Thyroid gland (tissue), 4 donors: ENCODE measurements at regions not wholly inside any gene's neighbourhood (a gene's known extent, or its start where the extent isn't known, plus 50 kb on each side); places are given as distances from the start of the nearest gene placed in this dataset.
A peak's percentile ranks its signal among the peaks of the same experiment; 100 is the strongest.

Experiments
- DNase-seq, 2 donors: peaks; one replicate each; pipeline ENCODE4 v3.0.0-alpha.2; 2019
- H3K27ac ChIP-seq, 3 donors: fragments of 200-600 bp; sonication (generic); 1 replicate in 2 of 3; 2 replicates in 1 of 3; pipeline ENCODE4 v1.5.1; 2016 to 2019; ENCODE audit warnings: mild to moderate bottlenecking in 1 of 3, moderate library complexity in 1 of 3
- H3K27me3 ChIP-seq: fragments of 200-600 bp; sonication (generic); one replicate; pipeline ENCODE4 v1.5.1; 2019
- H3K36me3 ChIP-seq, 2 donors: fragments of 200-600 bp; sonication (generic); one replicate each; pipeline ENCODE4 v1.5.1; 2016 to 2019
- H3K4me1 ChIP-seq, 2 donors: fragments of 200-600 bp; sonication (generic); one replicate each; pipeline ENCODE4 v1.5.1; 2017 to 2019
- H3K4me3 ChIP-seq, 3 donors: fragments of 200-600 bp; sonication (generic); replicated peaks in 1 of 3; 1 replicate in 2 of 3; 2 replicates in 1 of 3; pipeline ENCODE4 v1.5.1; 2016; ENCODE audit warnings: mild to moderate bottlenecking in 1 of 3
- H3K9me3 ChIP-seq: fragments of 200-600 bp; sonication (generic); one replicate; pipeline ENCODE4 v1.5.1; 2017
- CTCF ChIP-seq, 6 experiments: fragments of 200-600 bp in 3 of 6; fragments of 450-650 bp in 3 of 6; sonication (generic) in 3 of 6; IDR thresholded peaks; one replicate each; pipeline ENCODE4 v1.5.1; 2016 to 2019; ENCODE audit warnings: antibody characterized with exemption in 6 of 6, mild to moderate bottlenecking in 2 of 6, inconsistent platforms in 1 of 6, moderate library complexity in 1 of 6
- POLR2A ChIP-seq, 2 donors: fragments of 450-650 bp; IDR thresholded peaks; one replicate each; pipeline ENCODE4 v1.6.1; 2017; ENCODE audit warnings: antibody characterized with exemption in 2 of 2, mild to moderate bottlenecking in 2 of 2, moderate library complexity in 1 of 2
- WGBS, 2 donors: methylation state at CpG; one replicate each; pipeline ENCODE4 v1.1.5; 2017; 5-methylcytosine and 5-hydroxymethylcytosine counted together
- intact Hi-C: fragments of 100-400 bp; cut with DNase I; formaldehyde crosslinking; loops from one replicate; pipeline ENCODE4 v1.15.1; 2023

- H3K27ac ChIP-seq = no peak overlapping the region
- intact Hi-C loops = no loop called here
- no peak overlapping the region for H3K4me3 ChIP-seq
- 82 to 93% methylated on average over 3 of the region's 3 CpGs for WGBS, 2 donors
- DNase-seq = no peak
- TF ChIP-seq POLR2A (IDR thresholded peaks at IDR 0.05) (no peak), CTCF (IDR thresholded peaks at IDR 0.05) (no peak)
- H3K27me3 ChIP-seq = no peaks in the 10 kb centered on the region
- H3K4me1 ChIP-seq = peaks cover 0 to 5% of the 10 kb centered on the region in 2 donors
- H3K36me3 ChIP-seq = no peaks in the 10 kb centered on the region
- H3K9me3 ChIP-seq = no peaks in the 10 kb centered on the region
These were observed 224.2 kb downstream of the BCL11A start for GRCh38 chr2:60329225-60329624.

GRCh38 chr2:60324536-60324935, 228.9 kb downstream of the BCL11A start:
- no peaks in the 10 kb centered on the region for H3K27me3 ChIP-seq
- H3K27ac ChIP-seq = no peak overlapping the region
- no peak overlapping the region for H3K4me3 ChIP-seq
- intact Hi-C loops = no loop called here
- H3K36me3 ChIP-seq = no peaks in the 10 kb centered on the region
- DNase-seq = no peak
- WGBS, 2 donors = 85 to 87% methylated on average over 5 of the region's 5 CpGs
- H3K4me1 ChIP-seq = no peaks in the 10 kb centered on the region
- TF ChIP-seq CTCF (IDR thresholded peaks at IDR 0.05) (no peak), POLR2A (IDR thresholded peaks at IDR 0.05) (no peak)
- H3K9me3 ChIP-seq = no peaks in the 10 kb centered on the region

- WGBS, 2 donors = 88 to 92% methylated on average over 14 of the region's 14 CpGs
- Histone ChIP-seq H3K4me1 (no peaks in the 10 kb centered on the region), H3K4me3 (no peak overlapping the region), H3K27me3 (no peaks in the 10 kb centered on the region), H3K36me3 (no peaks in the 10 kb centered on the region), H3K27ac (no peak overlapping the region), H3K9me3 (no peaks in the 10 kb centered on the region)
- intact Hi-C loops = no loop called here
- no peak for DNase-seq
- no peak for TF ChIP-seq POLR2A (IDR thresholded peaks at IDR 0.05)
- TF ChIP-seq CTCF (IDR thresholded peaks at IDR 0.05) = no peak
These were observed 231.6 kb downstream of the BCL11A start for GRCh38 chr2:60321816-60322215.

- peak in 1 of 2 donors; percentile 5 for DNase-seq
- no peaks in the 10 kb centered on the region for H3K27me3 ChIP-seq
- no peak overlapping the region for H3K4me3 ChIP-seq
- no peaks in the 10 kb centered on the region for H3K36me3 ChIP-seq
- H3K9me3 ChIP-seq = no peaks in the 10 kb centered on the region
- intact Hi-C loops = no loop called here
- WGBS, 2 donors = 31 to 32% methylated on average over 5 of the region's 5 CpGs
- no peaks in the 10 kb centered on the region for H3K4me1 ChIP-seq
- H3K27ac ChIP-seq = no peak overlapping the region
- TF ChIP-seq POLR2A (IDR thresholded peaks at IDR 0.05) (no peak), CTCF (IDR thresholded peaks at IDR 0.05) (no peak)
These were observed 232.7 kb downstream of the BCL11A start for GRCh38 chr2:60320724-60321123.

GRCh38 chr2:60319031-60319547, 234.4 kb downstream of the BCL11A start:
- Histone ChIP-seq H3K36me3 (no peaks in the 10 kb centered on the region), H3K9me3 (no peaks in the 10 kb centered on the region), H3K27me3 (no peaks in the 10 kb centered on the region), H3K4me1 (no peaks in the 10 kb centered on the region), H3K27ac (no peak overlapping the region), H3K4me3 (no peak overlapping the region)
- intact Hi-C loops = no loop called here
- WGBS, 2 donors = 80 to 83% methylated on average over 3 of the region's 3 CpGs
- no peak for DNase-seq
- TF ChIP-seq POLR2A (IDR thresholded peaks at IDR 0.05) (no peak), CTCF (IDR thresholded peaks at IDR 0.05) (no peak)
